ENCODE measurements at regions not wholly inside any gene's neighbourhood (a gene's known extent, or its start where the extent isn't known, plus 50 kb on each side); places are given as distances from the start of the nearest gene placed in this dataset.
"Not testable (repeated sequence)": the region's sequence is repeated elsewhere in the genome, so short reads cannot be mapped to it uniquely, and the experiment has no call there.

DNA sequence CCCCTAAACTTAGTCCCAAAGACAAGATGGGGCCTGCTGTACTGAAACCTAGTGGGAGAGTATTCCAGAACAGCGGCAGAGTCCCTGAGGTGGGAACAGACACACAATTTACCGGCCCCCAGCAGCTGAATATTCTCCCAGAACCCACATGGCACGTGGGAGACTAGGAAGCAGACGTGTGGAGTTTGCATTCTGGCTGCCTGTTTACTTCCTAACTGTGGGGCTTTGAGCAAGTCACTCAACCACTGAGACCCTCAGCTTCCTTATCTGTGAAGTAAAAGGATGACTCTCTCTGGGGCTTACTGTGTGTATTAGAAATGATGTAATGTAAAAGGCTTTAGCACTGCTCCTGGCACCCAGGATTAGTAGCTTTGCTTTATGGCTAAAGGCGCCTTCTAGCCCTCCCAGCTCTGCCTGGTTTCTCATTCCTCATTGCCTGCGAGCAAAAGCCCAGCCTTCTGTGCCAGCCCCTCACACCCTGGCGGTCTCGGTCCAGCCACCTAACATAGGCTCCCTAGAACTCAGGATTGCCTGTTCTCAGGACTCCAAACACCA lies 353.1 kb downstream of the CDC5L start:
- Mint-ChIP-seq H3K9me3 (ENCODE audit: low read depth) (no peaks in the 10 kb centered on the region), H3K27me3 (ENCODE audit: low read depth) (peaks cover 7% of the 10 kb centered on the region), H3K27ac (ENCODE audit: unreplicated experiment) (no peak overlapping the region), H3K4me3 (ENCODE audit: unreplicated experiment) (no peak overlapping the region), H3K36me3 (ENCODE audit: low read depth) (no peaks in the 10 kb centered on the region), H3K4me1 (ENCODE audit: low read depth) (peaks cover 15% of the 10 kb centered on the region)
- no peak for DNase-seq (ENCODE audit: low spot score)
- TF ChIP-seq, protein P1, sequence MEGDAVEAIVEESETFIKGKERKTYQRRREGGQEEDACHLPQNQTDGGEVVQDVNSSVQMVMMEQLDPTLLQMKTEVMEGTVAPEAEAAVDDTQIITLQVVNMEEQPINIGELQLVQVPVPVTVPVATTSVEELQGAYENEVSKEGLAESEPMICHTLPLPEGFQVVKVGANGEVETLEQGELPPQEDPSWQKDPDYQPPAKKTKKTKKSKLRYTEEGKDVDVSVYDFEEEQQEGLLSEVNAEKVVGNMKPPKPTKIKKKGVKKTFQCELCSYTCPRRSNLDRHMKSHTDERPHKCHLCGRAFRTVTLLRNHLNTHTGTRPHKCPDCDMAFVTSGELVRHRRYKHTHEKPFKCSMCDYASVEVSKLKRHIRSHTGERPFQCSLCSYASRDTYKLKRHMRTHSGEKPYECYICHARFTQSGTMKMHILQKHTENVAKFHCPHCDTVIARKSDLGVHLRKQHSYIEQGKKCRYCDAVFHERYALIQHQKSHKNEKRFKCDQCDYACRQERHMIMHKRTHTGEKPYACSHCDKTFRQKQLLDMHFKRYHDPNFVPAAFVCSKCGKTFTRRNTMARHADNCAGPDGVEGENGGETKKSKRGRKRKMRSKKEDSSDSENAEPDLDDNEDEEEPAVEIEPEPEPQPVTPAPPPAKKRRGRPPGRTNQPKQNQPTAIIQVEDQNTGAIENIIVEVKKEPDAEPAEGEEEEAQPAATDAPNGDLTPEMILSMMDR (IDR thresholded peaks at IDR 0.05): no peak

DNA sequence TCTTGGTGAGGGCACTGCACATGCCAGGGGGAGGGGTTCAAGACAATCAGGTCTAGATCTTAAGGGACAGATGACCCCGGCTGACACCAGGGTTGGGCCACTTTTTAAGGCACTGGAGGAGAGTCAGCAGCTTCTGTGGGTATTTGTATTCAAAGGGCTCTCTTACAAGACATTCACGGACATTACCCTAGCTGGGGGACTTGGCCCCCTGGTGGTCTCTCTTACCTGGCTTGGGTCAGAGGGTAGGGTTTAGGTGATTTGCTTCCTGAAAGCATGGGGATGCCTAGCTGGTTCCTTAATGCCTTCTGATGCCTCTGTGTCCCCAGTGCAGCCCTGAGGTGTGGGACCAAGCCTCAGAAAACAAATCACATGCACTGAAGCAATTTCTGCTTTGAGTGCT lies 354.7 kb downstream of the CDC5L start:
- Mint-ChIP-seq H3K36me3 (ENCODE audit: low read depth) (no peaks in the 10 kb centered on the region), H3K9me3 (ENCODE audit: low read depth) (no peaks in the 10 kb centered on the region), H3K4me1 (ENCODE audit: low read depth) (peaks cover 15% of the 10 kb centered on the region), H3K27me3 (ENCODE audit: low read depth) (peaks cover 7% of the 10 kb centered on the region), H3K27ac (ENCODE audit: unreplicated experiment) (no peak overlapping the region), H3K4me3 (ENCODE audit: unreplicated experiment) (no peak overlapping the region)
- no peak for DNase-seq (ENCODE audit: low spot score)
- TF ChIP-seq, protein P1 (IDR thresholded peaks at IDR 0.05): no peak

DNA sequence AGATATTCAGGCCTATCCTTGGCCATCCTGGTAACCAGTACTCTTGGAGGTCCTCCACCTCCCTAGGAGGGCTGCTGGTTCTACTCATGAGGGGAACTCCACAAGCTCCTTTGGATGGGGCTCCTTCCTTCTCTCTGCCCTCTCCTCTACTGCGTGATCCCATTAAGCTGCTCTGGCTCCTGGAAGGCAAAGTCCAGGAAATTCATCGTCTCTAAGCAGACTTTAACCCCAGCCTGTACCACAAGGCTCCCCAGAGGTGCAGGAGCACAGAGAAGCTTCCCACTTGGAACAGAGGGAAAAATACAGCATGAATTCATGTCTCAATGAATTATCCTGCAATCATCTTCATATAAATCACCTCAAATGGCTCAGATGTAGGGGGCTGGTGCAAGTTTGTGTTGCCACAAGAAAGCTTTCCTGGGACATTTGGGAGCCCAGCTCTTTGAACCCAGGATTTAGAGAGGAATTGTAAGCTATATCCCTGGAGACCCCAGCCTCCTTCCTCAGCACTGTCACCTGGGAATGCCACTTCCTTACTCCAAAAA lies 355.4 kb downstream of the CDC5L start:
- H3K4me1 Mint-ChIP-seq (ENCODE audit: low read depth): peaks cover 12% of the 10 kb centered on the region
- DNase-seq (ENCODE audit: low spot score): no peak
- H3K9me3 Mint-ChIP-seq (ENCODE audit: low read depth): no peaks in the 10 kb centered on the region
- TF ChIP-seq, protein P1 (IDR thresholded peaks at IDR 0.05): no peak
- no peak overlapping the region for H3K4me3 Mint-ChIP-seq (ENCODE audit: unreplicated experiment)
- H3K36me3 Mint-ChIP-seq (ENCODE audit: low read depth): no peaks in the 10 kb centered on the region
- H3K27me3 Mint-ChIP-seq (ENCODE audit: low read depth): peaks cover 7% of the 10 kb centered on the region
- H3K27ac Mint-ChIP-seq (ENCODE audit: unreplicated experiment): no peak overlapping the region

DNA sequence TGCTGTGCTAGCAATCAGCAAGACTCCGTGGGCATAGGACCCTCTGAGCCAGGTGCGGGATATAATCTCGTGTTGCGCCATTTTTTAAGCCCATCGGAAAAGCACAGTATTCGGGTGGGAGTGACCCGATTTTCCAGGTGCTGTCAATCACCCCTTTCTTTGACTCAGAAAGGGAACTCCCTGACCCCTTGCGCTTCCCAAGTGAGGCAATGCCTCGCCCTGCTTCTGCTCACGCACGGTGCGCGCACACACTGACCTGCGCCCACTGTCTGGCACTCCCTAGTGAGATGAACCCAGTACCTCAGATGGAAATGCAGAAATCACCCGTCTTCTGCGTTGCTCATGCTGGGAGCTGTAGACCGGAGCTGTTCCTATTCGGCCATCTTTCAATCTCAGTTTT lies 372.6 kb downstream of the CDC5L start:
- H3K27ac Mint-ChIP-seq (ENCODE audit: unreplicated experiment); H3K4me3 Mint-ChIP-seq (ENCODE audit: unreplicated experiment); DNase-seq (ENCODE audit: low spot score); H3K4me1 Mint-ChIP-seq (ENCODE audit: low read depth); H3K27me3 Mint-ChIP-seq (ENCODE audit: low read depth): not testable (repeated sequence)
- peaks cover 11% of the 10 kb centered on the region for H3K36me3 Mint-ChIP-seq (ENCODE audit: low read depth)
- peaks cover 33% of the 10 kb centered on the region for H3K9me3 Mint-ChIP-seq (ENCODE audit: low read depth)

DNA sequence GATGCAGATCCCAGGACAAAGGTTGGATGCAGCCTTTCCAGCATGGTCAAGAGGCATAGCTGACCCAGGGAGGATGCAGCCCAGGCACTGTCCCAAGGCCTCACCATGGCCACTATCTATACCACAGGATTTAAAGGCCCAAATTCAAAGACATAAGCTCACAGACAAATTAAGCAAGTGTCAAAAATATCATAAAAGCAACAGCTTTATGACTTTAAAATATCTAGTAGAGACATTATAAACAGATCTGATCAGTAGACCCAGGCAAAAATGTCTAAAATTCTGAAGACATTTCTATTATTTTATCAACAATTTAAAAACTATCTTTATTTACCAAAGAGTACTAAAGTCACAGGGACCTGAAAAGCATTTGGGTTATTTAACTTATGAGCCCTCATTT lies 373.5 kb downstream of the CDC5L start:
- Mint-ChIP-seq H3K9me3 (ENCODE audit: low read depth) (peaks cover 30% of the 10 kb centered on the region), H3K4me1 (ENCODE audit: low read depth) (no peaks in the 10 kb centered on the region), H3K36me3 (ENCODE audit: low read depth) (peaks cover 9% of the 10 kb centered on the region)

More for the DNA sequence above, 373.5 kb downstream of the CDC5L start:
- H3K4me3 Mint-ChIP-seq (ENCODE audit: unreplicated experiment): no peak overlapping the region
- H3K27ac Mint-ChIP-seq (ENCODE audit: unreplicated experiment): no peak overlapping the region
- DNase-seq (ENCODE audit: low spot score): no peak
- H3K27me3 Mint-ChIP-seq (ENCODE audit: low read depth): no peaks in the 10 kb centered on the region
- TF ChIP-seq, protein P1 (IDR thresholded peaks at IDR 0.05): no peak

All from chondrocyte (in vitro differentiated cells).